SIG-M5 treated with dmso at 0.1 percent for 504 hours (cell line): ENCODE measurements at regions not wholly inside any gene's neighbourhood (a gene's known extent, or its start where the extent isn't known, plus 50 kb on each side); places are given as distances from the start of the nearest gene placed in this dataset.

Experiments
- DNase-seq: peaks from one replicate; lab custom pipeline; 2025; ENCODE audit not compliant: unreplicated experiment; lab: John Stamatoyannopoulos, UW

- no peak for DNase-seq
Measured at GRCh38 chr9:135007601-135008000, 79.9 kb upstream of the OLFM1 start.

GRCh38 chr9:135008416-135008815, 79.1 kb upstream of the OLFM1 start:
- no peak for DNase-seq

GRCh38 chr9:135009051-135009560, 78.4 kb upstream of the OLFM1 start:
- no peak for DNase-seq

GRCh38 chr9:135009794-135010585, 77.5 kb upstream of the OLFM1 start:
- no peak for DNase-seq

GRCh38 chr9:135010586-135010860, 76.9 kb upstream of the OLFM1 start:
- no peak for DNase-seq

DNA sequence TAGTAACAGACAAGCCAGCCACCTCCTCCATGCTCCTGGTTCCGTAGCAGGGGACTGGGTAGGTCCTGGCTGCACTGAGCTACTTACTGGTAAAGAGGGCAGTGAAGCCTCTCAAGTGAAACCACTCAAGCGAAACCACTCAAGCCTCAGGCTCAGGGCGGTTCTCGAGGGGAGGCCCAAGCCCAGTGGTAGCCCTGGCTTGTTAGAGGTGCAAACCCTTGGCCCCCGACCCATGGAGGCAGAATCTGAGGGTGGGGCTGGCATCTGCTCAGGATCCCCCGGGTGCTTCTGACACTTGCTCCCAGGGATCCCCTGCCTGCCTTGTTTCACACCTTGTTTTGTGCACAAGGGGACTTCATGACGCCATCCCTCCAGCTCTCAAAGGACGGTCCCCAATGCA, 76.5 kb upstream of the OLFM1 start:
- DNase-seq, result no peak

- no peak for DNase-seq
Measured at GRCh38 chr9:135012166-135012565, 75.3 kb upstream of the OLFM1 start.

DNA sequence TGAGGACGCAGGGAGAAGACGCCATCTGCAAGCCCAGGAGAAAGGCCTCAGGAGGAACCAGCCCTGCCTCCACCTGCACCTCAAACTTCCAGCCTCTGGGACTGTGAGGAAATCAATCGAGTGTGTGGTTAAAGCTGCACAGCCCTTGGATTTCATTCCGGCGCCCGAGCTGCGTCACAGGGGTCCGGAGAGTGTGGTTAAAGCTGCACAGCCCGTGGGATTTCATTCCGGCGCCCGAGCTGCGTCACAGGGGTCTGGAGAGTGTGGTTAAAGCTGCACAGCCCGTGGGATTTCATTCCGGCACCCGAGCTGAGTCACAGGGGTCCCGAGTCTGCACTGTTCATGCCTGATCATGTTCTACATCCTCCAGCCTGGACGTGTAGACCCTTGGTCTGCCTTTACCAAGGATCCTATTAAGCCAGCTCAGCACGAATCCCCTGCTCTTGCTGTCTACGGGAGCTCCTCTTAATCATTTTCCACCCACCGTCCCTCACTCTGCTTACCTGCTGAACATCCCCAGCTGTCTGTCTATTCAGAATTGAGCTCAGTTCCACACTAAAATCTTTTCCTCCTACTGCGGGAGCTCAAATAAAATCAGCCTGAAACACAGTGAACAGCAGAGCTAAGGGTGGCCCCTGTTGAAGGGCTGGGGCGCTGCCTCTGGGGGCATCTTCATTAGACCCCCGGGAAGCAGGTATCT, 73.0 kb upstream of the OLFM1 start:
- DNase-seq, result no peak

DNA sequence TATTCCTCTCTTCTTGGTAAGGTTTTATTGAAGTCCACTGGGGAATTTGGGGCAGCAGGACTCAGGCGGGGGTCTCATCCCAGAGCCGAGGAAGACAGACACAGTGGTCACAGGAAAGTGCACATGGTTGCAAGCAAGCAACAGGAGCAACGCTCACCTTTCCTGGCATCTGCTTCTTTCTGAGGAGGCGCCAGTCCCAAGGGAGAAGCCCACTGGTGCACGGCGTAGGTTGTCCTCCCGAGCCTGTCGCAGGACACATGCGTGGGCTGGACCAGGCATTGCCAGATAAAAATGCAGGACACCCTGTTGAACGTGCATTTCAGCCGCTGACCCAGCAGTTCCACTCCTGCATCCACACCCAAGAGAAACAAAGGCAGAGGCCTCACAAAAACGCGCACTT, 72.4 kb upstream of the OLFM1 start:
- DNase-seq, result no peak

DNA sequence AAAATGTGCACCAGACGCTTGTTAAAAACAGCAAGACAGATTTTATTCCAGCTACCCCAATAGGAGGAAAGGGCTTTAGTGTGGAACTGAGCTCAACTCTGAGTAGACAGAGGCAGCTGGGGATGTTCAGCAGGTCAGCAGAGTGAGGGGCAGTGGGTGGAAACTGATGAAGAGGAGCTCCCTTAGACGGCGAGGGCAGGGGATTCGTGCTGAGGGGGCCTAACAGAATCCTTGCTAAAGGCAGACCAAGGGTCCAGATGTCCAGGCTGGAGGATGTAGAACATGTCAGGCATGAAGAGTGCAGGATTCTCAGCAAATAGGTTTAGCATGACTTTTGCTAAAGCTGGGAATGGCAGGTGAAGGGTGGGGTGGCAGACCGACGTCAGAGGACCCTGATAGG, 71.9 kb upstream of the OLFM1 start:
- DNase-seq, result no peak

DNA sequence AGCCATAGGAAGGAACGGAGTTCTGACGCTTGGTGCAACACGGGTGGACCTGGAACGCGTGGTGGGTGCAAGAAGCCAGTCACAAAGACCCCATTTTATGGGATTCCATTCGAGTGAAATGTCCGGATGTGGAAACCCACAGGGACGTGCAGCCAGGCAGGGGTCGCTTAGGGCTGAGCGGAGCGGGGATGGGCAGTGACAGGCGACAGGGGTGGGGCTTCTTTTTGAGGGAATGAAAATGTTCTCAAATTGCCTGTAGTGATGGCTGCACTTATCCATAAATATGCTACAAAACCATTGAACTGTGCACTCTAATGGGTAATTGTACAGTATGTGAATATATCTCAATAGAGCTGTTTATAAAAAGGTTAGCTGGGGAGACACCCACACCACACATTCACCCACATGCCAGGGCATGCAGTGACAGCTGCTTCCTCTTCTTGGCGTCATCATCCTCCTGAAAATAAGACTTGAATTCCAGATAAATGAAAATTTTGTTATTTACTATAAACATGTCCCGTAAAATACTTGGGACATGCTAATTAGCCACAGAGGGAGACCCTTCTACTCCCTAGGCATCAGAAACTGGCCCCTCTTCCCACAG, 71.3 kb upstream of the OLFM1 start:
- DNase-seq, result no peak

DNA sequence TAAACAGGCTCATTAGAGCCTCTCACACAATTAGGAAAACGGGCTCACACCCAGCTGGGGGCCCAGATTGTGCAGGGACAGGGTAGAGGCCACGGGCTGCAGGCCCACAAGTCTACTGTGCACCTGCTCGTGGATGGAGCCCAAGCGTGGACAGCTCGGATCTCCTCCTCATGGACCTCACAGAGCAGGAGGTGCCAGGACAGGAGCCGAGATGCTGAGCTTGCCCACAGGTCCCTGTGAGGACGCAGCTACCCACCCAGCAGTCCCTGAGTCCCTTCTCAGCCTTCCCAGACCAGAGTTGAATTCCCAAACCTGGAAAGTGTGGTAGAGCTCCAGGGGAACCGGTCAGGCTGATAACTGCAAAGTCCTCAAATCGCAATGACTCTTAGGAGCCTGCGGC, 70.6 kb upstream of the OLFM1 start:
- no peak for DNase-seq

- DNase-seq, result no peak
Measured at GRCh38 chr9:135017899-135018298, 69.6 kb upstream of the OLFM1 start.

GRCh38 chr9:135018306-135018915, 69.1 kb upstream of the OLFM1 start:
- no peak for DNase-seq

DNA sequence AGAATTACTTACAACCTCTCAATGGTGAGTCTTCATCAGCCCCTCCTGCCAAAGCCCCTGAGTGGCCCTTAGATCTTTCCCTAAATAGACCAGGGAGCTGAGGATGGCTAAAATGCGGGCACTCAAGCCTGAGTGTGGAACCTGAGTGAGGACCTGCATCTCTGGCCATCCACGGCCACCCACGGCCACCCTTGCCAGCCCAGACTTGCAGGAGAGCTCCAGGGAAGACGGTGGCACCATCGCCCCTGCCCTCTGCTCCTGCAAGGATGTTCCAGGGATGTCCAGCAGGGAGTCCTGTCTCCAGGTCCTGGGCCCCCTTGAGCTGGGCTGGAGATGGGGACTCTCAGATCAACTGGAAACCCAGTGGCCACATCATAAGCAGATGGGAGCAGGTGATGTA, 68.2 kb upstream of the OLFM1 start:
- no peak for DNase-seq

GRCh38 chr9:135020481-135021392, 66.7 kb upstream of the OLFM1 start:
- DNase-seq, result no peak

DNA sequence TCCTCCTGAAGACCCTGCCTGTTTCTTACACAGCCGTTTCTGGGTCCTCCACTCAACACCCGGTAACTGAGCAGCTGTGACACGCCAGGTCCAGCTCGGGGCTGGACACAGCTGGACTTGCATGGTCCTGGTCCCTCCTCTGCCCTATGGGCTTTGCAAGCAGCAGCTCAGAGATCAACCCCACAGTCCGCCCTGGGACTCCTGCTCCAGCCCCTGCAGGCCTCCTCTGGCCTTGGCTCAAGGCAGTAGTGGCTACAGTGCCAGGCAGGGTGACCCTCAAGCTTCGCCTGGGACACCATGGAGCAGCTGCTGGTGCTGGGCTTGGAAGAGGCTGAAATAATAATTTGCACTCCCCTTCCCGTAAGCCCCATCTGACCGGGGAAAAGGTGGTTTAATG, 66.1 kb upstream of the OLFM1 start:
- DNase-seq, result no peak

- no peak for DNase-seq
Measured at GRCh38 chr9:135022191-135022870, 65.1 kb upstream of the OLFM1 start.

- DNase-seq, result peak; percentile 42
Measured at GRCh38 chr9:135023088-135023785, 64.2 kb upstream of the OLFM1 start.
